Adrenal gland (tissue), 5 donors: ENCODE measurements at regions not wholly inside any gene's neighbourhood (a gene's known extent, or its start where the extent isn't known, plus 50 kb on each side); places are given as distances from the start of the nearest gene placed in this dataset.

Experiments
- CTCF ChIP-seq, 6 experiments: fragments of 450-650 bp in 4 of 6; fragments of 200-600 bp in 2 of 6; sonication (generic) in 1 of 6; IDR thresholded peaks; 1 replicate in 5 of 6; 2 replicates in 1 of 6; pipeline versions ENCODE4 v1.5.1 to v1.8.0; 2016 to 2021; ENCODE audit warnings: antibody characterized with exemption in 6 of 6, mild to moderate bottlenecking in 2 of 6, moderate library complexity in 1 of 6
- POLR2A ChIP-seq, 2 donors: fragments of 450-650 bp; IDR thresholded peaks; one replicate each; pipeline ENCODE4 v1.6.1; 2017; ENCODE audit warnings: antibody characterized with exemption in 2 of 2, mild to moderate bottlenecking in 2 of 2, moderate library complexity in 1 of 2
- donor health status: DM: no; HTN: no; CAD: no.

- no peak for TF ChIP-seq CTCF (IDR thresholded peaks at IDR 0.05)
- TF ChIP-seq POLR2A (IDR thresholded peaks at IDR 0.05) = no peak
Observed at GRCh38 chr14:71232506-71232905, 325.2 kb downstream of the PCNX1 start.
